HCT116 (cell line): ENCODE measurements at regions not wholly inside any gene's neighbourhood (a gene's known extent, or its start where the extent isn't known, plus 50 kb on each side); places are given as distances from the start of the nearest gene placed in this dataset.

Experiments used
- ATAC-seq: fragments of 200-7000 bp; cut with Tn5 transposase; 2 replicates; pipeline ENCODE4 v1.9.1; 2020; ENCODE audit warnings: mild to moderate bottlenecking, moderate library complexity
- BruUV-seq: library from RNA; stranded (reverse); fragments of 400-500 nt; replicated peaks from 2 replicates; lab custom pipeline; 2021; lab: Mats Ljungman, UMichigan
- CTCF ChIA-PET: fragments of 300-600 bp; sonication (Branson Sonifier 250); formaldehyde crosslinking; loops from one replicate; lab custom pipeline; 2021; ENCODE audit warnings: antibody characterized with exemption; lab: Charles Lee
- POLR2A ChIA-PET: fragments of 300-600, 350-600 bp; sonication (Branson Sonifier 250); formaldehyde crosslinking; loops from one replicate; lab custom pipeline; 2021; ENCODE audit warnings: antibody characterized with exemption; lab: Charles Lee
- RAD21 ChIA-PET, 2 experiments: fragments of 300-600 bp; sonication (Branson Sonifier 250); formaldehyde crosslinking; loops; one replicate each; lab custom pipeline; 2023; ENCODE audit warnings: low total read pairs in 2 of 2; ENCODE audit not compliant: uncharacterized antibody in 2 of 2, unreplicated experiment in 2 of 2, low non-redundant PET in 1 of 2; lab: Charles Lee
- DNase-seq: peaks from one replicate; pipeline ENCODE4 v3.0.0-alpha.2; 2010; ENCODE audit warnings: low read depth, low spot score
- H2AFZ ChIP-seq: fragments of 200-600 bp; shearing (Covaris generic), sonication (generic); 2 replicates; pipeline ENCODE4 v1.6.1; 2017; ENCODE audit warnings: low read depth, mixed run types, mixed read lengths, antibody characterized with exemption, low read length; ENCODE audit not compliant: poor library complexity, severe bottlenecking
- H3K27ac ChIP-seq: 2 replicates; pipeline ENCODE4 v1.5.1; 2012; ENCODE audit warnings: low read depth, low read length
- H3K27me3 ChIP-seq: fragments of 200-600 bp; sonication (generic); 2 replicates; pipeline ENCODE4 v1.6.1; 2016; ENCODE audit warnings: mixed run types, low read length, mixed read lengths; ENCODE audit not compliant: insufficient read depth
- H3K36me3 ChIP-seq, 2 experiments: fragments of 200-500 bp in 1 of 2; fragments of 200-600 bp in 1 of 2; sonication (Bioruptor generic) in 1 of 2; sonication (generic) in 1 of 2; 2 replicates each; pipeline versions ENCODE4 v1.5.1 to v1.6.1; 2014 to 2016; ENCODE audit warnings: low read length in 2 of 2, inconsistent platforms in 1 of 2, mixed read lengths in 1 of 2, mixed run types in 1 of 2; ENCODE audit not compliant: insufficient read depth in 2 of 2, control insufficient read depth in 1 of 2
- H3K4me1 ChIP-seq, 2 experiments: fragments of 200-600 bp in 1 of 2; sonication (generic) in 1 of 2; 2 replicates each; pipeline versions ENCODE4 v1.5.1 to v1.6.1; 2012 to 2017; ENCODE audit warnings: low read length in 2 of 2, inconsistent platforms in 1 of 2, mild to moderate bottlenecking in 1 of 2, mixed read lengths in 1 of 2, mixed run types in 1 of 2, moderate library complexity in 1 of 2; ENCODE audit not compliant: insufficient read depth in 2 of 2, control insufficient read depth in 1 of 2
- H3K4me2 ChIP-seq: fragments of 200-600 bp; sonication (generic); 2 replicates; pipeline ENCODE4 v1.6.1; 2017; ENCODE audit warnings: mixed run types, low read length, mixed read lengths
- H3K4me3 ChIP-seq, 2 experiments: fragments of 200-600 bp in 1 of 2; sonication (generic) in 1 of 2; replicated peaks in 1 of 2; 2 replicates each; pipeline ENCODE4 v1.5.1; 2011 to 2016; ENCODE audit warnings: low read length in 2 of 2, control low read depth in 1 of 2, low read depth in 1 of 2, mild to moderate bottlenecking in 1 of 2, mixed read lengths in 1 of 2, mixed run types in 1 of 2
- H3K79me2 ChIP-seq: fragments of 200-600 bp; sonication (generic); 2 replicates; pipeline ENCODE4 v1.6.1; 2017; ENCODE audit warnings: mild to moderate bottlenecking, mixed run types, low read length, moderate library complexity, mixed read lengths; ENCODE audit not compliant: insufficient read depth
- H3K9ac ChIP-seq: fragments of 200-600 bp; sonication (generic); 2 replicates; pipeline ENCODE4 v1.6.1; 2016; ENCODE audit warnings: low read length, mixed read lengths
- H3K9me2 ChIP-seq: fragments of 200-600 bp; sonication (generic), shearing (Covaris generic); 2 replicates; pipeline ENCODE4 v1.6.1; 2017; ENCODE audit warnings: mixed run types, mild to moderate bottlenecking, moderate library complexity; ENCODE audit not compliant: insufficient read depth
- H3K9me3 ChIP-seq, 2 experiments: fragments of 200-500 bp in 1 of 2; fragments of 200-600 bp in 1 of 2; sonication (Bioruptor generic) in 1 of 2; sonication (generic) in 1 of 2; 2 replicates each; pipeline ENCODE4 v1.6.1; 2014 to 2017; ENCODE audit warnings: low read length in 2 of 2, mixed read lengths in 2 of 2, inconsistent platforms in 1 of 2, low read depth in 1 of 2, mild to moderate bottlenecking in 1 of 2, mixed run types in 1 of 2, moderate library complexity in 1 of 2; ENCODE audit not compliant: control insufficient read depth in 1 of 2, insufficient read depth in 1 of 2
- H4K20me1 ChIP-seq: fragments of 200-600 bp; sonication (generic), shearing (Covaris generic); 2 replicates; pipeline ENCODE4 v1.6.1; 2017; ENCODE audit warnings: mixed run types, mild to moderate bottlenecking, moderate library complexity; ENCODE audit not compliant: insufficient read depth
- CEBPB ChIP-seq: IDR thresholded peaks from 2 replicates; pipeline ENCODE4 v1.6.1; 2012; ENCODE audit warnings: low read depth
- EGR1 ChIP-seq: IDR thresholded peaks from 2 replicates; pipeline ENCODE4 v1.6.1; 2012; ENCODE audit warnings: low read depth
- EZH2 ChIP-seq: fragments of 200-600 bp; sonication (generic); IDR thresholded peaks from 2 replicates; pipeline ENCODE4 v1.6.1; 2017; ENCODE audit warnings: antibody characterized with exemption, mixed run types
- EZH2phosphoT487 ChIP-seq: fragments of 200-600 bp; IDR thresholded peaks from 2 replicates; pipeline ENCODE4 v1.6.1; 2018; ENCODE audit warnings: antibody characterized with exemption, borderline replicate concordance
- SIN3A ChIP-seq: IDR thresholded peaks from 2 replicates; pipeline ENCODE4 v1.6.1; 2012; ENCODE audit warnings: low read depth
- SP1 ChIP-seq: IDR thresholded peaks from 2 replicates; pipeline ENCODE4 v1.6.1; 2012; ENCODE audit warnings: low read depth
- TCF7L2 ChIP-seq: IDR thresholded peaks from 2 replicates; pipeline ENCODE4 v1.7.0; 2011; ENCODE audit warnings: borderline replicate concordance, inconsistent platforms; ENCODE audit not compliant: insufficient read depth, insufficient read length; ENCODE audit errors: extremely low read depth
- YY1 ChIP-seq: IDR thresholded peaks from 2 replicates; pipeline ENCODE4 v1.6.1; 2011; ENCODE audit warnings: low read length, low read depth, moderate library complexity, mild to moderate bottlenecking; ENCODE audit not compliant: insufficient replicate concordance; ENCODE audit errors: extremely low read depth
- ZFX ChIP-seq: fragments of 450-650 bp; IDR thresholded peaks from 2 replicates; pipeline ENCODE4 v1.6.1; 2017
- intact Hi-C: fragments of 100-400 bp; cut with micrococcal nuclease; formaldehyde crosslinking; loops from 2 replicates; pipeline ENCODE4 v1.10.0; 2022
- TF ChIP-seq, protein P1 (sequence below), 3 experiments: fragments of 200-600 bp in 1 of 3; sonication (generic) in 1 of 3; IDR thresholded peaks in 2 of 3; conservative IDR thresholded peaks in 1 of 3; 2 replicates each; pipeline ENCODE4 v1.5.1; 2012 to 2017; ENCODE audit warnings: low read depth in 2 of 3, low read length in 2 of 3, antibody characterized with exemption in 1 of 3, borderline replicate concordance in 1 of 3, control low read depth in 1 of 3, mild to moderate bottlenecking in 1 of 3, mixed read lengths in 1 of 3, mixed run types in 1 of 3, moderate library complexity in 1 of 3; ENCODE audit not compliant: insufficient read depth in 1 of 3
- TF ChIP-seq, protein P2 (sequence below): IDR thresholded peaks from 2 replicates; pipeline ENCODE4 v1.6.1; 2012

DNA sequence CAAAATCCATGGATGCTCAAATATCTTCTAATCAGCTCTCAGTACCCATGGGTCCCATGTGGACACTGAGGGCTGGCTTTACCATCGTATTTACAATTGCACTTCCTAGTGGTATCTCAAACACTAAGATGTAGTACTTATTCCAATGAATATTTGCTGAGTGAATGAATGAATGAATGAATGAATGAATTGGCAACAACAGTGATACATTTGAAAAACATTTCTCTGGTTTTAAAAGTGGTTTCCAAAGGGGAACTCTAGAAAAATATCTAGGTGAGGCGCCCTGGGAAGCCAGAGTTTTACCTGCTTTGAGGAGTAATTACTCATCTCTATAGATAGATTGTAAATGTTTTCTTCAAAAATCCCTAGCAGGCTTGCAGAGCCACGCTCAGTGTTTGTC lies 76.6 kb downstream of the CYTL1 start:
- POLR2A ChIA-PET, result no interaction called here
- Histone ChIP-seq H3K9me2 (no peaks in the 10 kb centered on the region), H3K27me3 (no peaks in the 10 kb centered on the region), H3K79me2 (no peaks in the 10 kb centered on the region), H3K27ac (no peak overlapping the region), H3K9ac (no peak overlapping the region), H4K20me1 (no peaks in the 10 kb centered on the region), H3K4me3 (no peak overlapping the region), H2AFZ (no peak overlapping the region), H3K9me3 (no peaks in the 10 kb centered on the region), H3K4me2 (no peak overlapping the region), H3K36me3 (no peaks in the 10 kb centered on the region), H3K4me1 (no peaks in the 10 kb centered on the region)
- ATAC-seq (no peak), DNase-seq (no peak)
- CTCF ChIA-PET, result no interaction called here
- RAD21 ChIA-PET, result no interaction called here
- no TSS peak for BruUV-seq
- intact Hi-C loops, result no loop called here
- TF ChIP-seq CEBPB (no peak), SP1 (no peak), EZH2 (no peak), TCF7L2 (no peak), EZH2phosphoT487 (no peak), YY1 (no peak), SIN3A (no peak), EGR1 (no peak), ZFX (no peak)
- TF ChIP-seq, protein P1, sequence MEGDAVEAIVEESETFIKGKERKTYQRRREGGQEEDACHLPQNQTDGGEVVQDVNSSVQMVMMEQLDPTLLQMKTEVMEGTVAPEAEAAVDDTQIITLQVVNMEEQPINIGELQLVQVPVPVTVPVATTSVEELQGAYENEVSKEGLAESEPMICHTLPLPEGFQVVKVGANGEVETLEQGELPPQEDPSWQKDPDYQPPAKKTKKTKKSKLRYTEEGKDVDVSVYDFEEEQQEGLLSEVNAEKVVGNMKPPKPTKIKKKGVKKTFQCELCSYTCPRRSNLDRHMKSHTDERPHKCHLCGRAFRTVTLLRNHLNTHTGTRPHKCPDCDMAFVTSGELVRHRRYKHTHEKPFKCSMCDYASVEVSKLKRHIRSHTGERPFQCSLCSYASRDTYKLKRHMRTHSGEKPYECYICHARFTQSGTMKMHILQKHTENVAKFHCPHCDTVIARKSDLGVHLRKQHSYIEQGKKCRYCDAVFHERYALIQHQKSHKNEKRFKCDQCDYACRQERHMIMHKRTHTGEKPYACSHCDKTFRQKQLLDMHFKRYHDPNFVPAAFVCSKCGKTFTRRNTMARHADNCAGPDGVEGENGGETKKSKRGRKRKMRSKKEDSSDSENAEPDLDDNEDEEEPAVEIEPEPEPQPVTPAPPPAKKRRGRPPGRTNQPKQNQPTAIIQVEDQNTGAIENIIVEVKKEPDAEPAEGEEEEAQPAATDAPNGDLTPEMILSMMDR (IDR thresholded peaks at IDR 0.05 in 2 of 3, conservative IDR thresholded peaks at IDR 0.05 in 1 of 3; ENCODE audit: borderline replicate concordance in 1 of 3, insufficient read depth in 1 of 3, low read depth in 2 of 3, low read length in 2 of 3), result no peak
- TF ChIP-seq, protein P2, sequence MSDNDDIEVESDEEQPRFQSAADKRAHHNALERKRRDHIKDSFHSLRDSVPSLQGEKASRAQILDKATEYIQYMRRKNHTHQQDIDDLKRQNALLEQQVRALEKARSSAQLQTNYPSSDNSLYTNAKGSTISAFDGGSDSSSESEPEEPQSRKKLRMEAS, result no peak
